Uterus (tissue), 2 donors: ENCODE measurements at regions not wholly inside any gene's neighbourhood (a gene's known extent, or its start where the extent isn't known, plus 50 kb on each side); places are given as distances from the start of the nearest gene placed in this dataset.

Experiments used
- POLR2A ChIP-seq, 2 donors: fragments of 450-650 bp; IDR thresholded peaks; one replicate each; pipeline ENCODE4 v1.6.1; 2016; ENCODE audit warnings: antibody characterized with exemption in 2 of 2, mild to moderate bottlenecking in 1 of 2, moderate library complexity in 1 of 2
- TF ChIP-seq, protein P1 (sequence below), 4 experiments: fragments of 200-600 bp in 2 of 4; fragments of 450-650 bp in 2 of 4; sonication (generic) in 2 of 4; IDR thresholded peaks; one replicate each; pipeline ENCODE4 v1.5.1; 2016 to 2019; ENCODE audit warnings: antibody characterized with exemption in 4 of 4, mild to moderate bottlenecking in 2 of 4, moderate library complexity in 1 of 4

DNA sequence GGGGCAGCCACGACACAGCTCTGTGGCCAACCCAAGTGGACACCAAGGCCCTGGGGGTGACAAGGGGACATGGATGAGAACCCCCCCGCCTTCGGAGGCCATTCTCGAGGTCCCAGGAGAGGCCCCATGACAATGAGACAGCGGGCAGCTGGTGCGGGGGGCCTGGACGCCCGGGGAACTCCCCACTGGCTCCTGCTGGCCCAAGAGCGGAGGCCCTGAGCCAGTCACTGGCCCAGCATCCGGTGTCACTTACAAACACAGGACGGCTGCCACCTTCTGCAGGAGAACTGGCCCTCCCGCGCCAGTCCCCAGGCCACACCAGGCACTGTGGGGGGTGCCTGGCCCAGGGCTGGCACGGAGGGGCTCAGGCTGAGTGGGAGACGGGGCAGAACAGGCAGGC, 51.4 kb downstream of the NCOR2 start:
- TF ChIP-seq, protein P1, sequence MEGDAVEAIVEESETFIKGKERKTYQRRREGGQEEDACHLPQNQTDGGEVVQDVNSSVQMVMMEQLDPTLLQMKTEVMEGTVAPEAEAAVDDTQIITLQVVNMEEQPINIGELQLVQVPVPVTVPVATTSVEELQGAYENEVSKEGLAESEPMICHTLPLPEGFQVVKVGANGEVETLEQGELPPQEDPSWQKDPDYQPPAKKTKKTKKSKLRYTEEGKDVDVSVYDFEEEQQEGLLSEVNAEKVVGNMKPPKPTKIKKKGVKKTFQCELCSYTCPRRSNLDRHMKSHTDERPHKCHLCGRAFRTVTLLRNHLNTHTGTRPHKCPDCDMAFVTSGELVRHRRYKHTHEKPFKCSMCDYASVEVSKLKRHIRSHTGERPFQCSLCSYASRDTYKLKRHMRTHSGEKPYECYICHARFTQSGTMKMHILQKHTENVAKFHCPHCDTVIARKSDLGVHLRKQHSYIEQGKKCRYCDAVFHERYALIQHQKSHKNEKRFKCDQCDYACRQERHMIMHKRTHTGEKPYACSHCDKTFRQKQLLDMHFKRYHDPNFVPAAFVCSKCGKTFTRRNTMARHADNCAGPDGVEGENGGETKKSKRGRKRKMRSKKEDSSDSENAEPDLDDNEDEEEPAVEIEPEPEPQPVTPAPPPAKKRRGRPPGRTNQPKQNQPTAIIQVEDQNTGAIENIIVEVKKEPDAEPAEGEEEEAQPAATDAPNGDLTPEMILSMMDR (IDR thresholded peaks at IDR 0.05), result no peak
- no peak for TF ChIP-seq POLR2A (IDR thresholded peaks at IDR 0.05)
